ENCODE measurements at regions not wholly inside any gene's neighbourhood (a gene's known extent, or its start where the extent isn't known, plus 50 kb on each side); places are given as distances from the start of the nearest gene placed in this dataset.

GRCh38 chr5:90297045-90297764, 112.4 kb downstream of the CETN3 start:
- no peaks in the 10 kb centered on the region for H3K9me3 ChIP-seq (replicated peaks)
- DNase-seq, result no peak
- no peak overlapping the region for H3K27ac ChIP-seq (replicated peaks)
- no peak for TF ChIP-seq CTCF (IDR thresholded peaks at IDR 0.05; ENCODE audit: borderline replicate concordance)
- intact Hi-C loops (cut with micrococcal nuclease), result no loop called here
- no peaks in the 10 kb centered on the region for H3K27me3 ChIP-seq (ENCODE audit: low read depth)
- no peaks in the 10 kb centered on the region for H3K36me3 ChIP-seq
- no peaks in the 10 kb centered on the region for H3K4me1 ChIP-seq
- no peak overlapping the region for H3K4me3 ChIP-seq

GRCh38 chr5:90294604-90295003, 115.0 kb downstream of the CETN3 start:
- intact Hi-C loops (cut with micrococcal nuclease), result no loop called here
- no peak for TF ChIP-seq CTCF (IDR thresholded peaks at IDR 0.05; ENCODE audit: borderline replicate concordance)
- Histone ChIP-seq H3K36me3 (no peaks in the 10 kb centered on the region), H3K27ac (replicated peaks) (no peak overlapping the region), H3K4me3 (no peak overlapping the region), H3K9me3 (replicated peaks) (no peaks in the 10 kb centered on the region), H3K4me1 (no peaks in the 10 kb centered on the region), H3K27me3 (ENCODE audit: low read depth) (no peaks in the 10 kb centered on the region)
- DNase-seq, result no peak

GRCh38 chr5:90293931-90294330, 115.6 kb downstream of the CETN3 start:
- intact Hi-C loops (cut with micrococcal nuclease), result no loop called here
- no peak for DNase-seq
- H3K4me1 ChIP-seq, result no peaks in the 10 kb centered on the region
- H3K4me3 ChIP-seq, result no peak overlapping the region
- H3K9me3 ChIP-seq (replicated peaks), result no peaks in the 10 kb centered on the region
- no peaks in the 10 kb centered on the region for H3K36me3 ChIP-seq
- H3K27ac ChIP-seq (replicated peaks), result no peak overlapping the region
- no peak for TF ChIP-seq CTCF (IDR thresholded peaks at IDR 0.05; ENCODE audit: borderline replicate concordance)
- no peaks in the 10 kb centered on the region for H3K27me3 ChIP-seq (ENCODE audit: low read depth)

GRCh38 chr5:90290648-90291047, 118.9 kb downstream of the CETN3 start:
- intact Hi-C loops (cut with micrococcal nuclease), result no loop called here
- H3K4me3 ChIP-seq, result no peak overlapping the region
- H3K4me1 ChIP-seq, result no peaks in the 10 kb centered on the region

GRCh38 chr5:90289837-90290236, 119.7 kb downstream of the CETN3 start:
- no peak overlapping the region for H3K27ac ChIP-seq (replicated peaks)
- TF ChIP-seq CTCF (IDR thresholded peaks at IDR 0.05; ENCODE audit: borderline replicate concordance), result no peak
- no peaks in the 10 kb centered on the region for H3K27me3 ChIP-seq (ENCODE audit: low read depth)
- no peaks in the 10 kb centered on the region for H3K4me1 ChIP-seq
- intact Hi-C loops (cut with micrococcal nuclease), result no loop called here
- no peaks in the 10 kb centered on the region for H3K9me3 ChIP-seq (replicated peaks)
- H3K36me3 ChIP-seq, result no peaks in the 10 kb centered on the region
- no peak overlapping the region for H3K4me3 ChIP-seq
- DNase-seq, result no peak

More at GRCh38 chr5:90290648-90291047, 118.9 kb downstream of the CETN3 start:
- Histone ChIP-seq H3K27ac (replicated peaks) (no peak overlapping the region), H3K36me3 (no peaks in the 10 kb centered on the region), H3K9me3 (replicated peaks) (no peaks in the 10 kb centered on the region), H3K27me3 (ENCODE audit: low read depth) (no peaks in the 10 kb centered on the region)
- no peak for TF ChIP-seq CTCF (IDR thresholded peaks at IDR 0.05; ENCODE audit: borderline replicate concordance)
- DNase-seq, result no peak

All from left ventricle myocardium inferior (tissue), 1 donor.